ENCODE measurements at regions not wholly inside any gene's neighbourhood (a gene's known extent, or its start where the extent isn't known, plus 50 kb on each side); places are given as distances from the start of the nearest gene placed in this dataset.

DNA sequence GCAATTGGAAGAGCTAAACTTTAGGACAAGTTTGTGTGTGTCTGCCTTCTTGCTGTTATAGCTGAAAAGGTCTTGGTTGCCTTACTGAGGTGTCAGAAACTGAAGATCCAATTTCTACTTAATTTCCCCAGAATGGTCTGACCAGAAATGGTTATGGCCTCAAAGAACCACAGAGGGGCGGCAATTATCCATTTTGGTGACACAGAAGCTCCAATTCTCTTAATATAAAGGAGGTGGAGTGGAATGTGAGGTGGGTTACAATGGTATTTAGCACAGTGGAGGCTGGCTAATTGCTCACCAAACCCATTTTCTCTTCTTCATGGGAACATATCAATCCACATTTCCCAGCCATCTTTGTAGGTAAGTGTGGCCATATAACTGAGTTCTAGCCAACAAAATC is 1157.2 kb downstream of the OLFM4 start:
- no peak for TF ChIP-seq PATZ1 (CRISPR knock-in tag; IDR thresholded peaks at IDR 0.05; ENCODE audit: borderline replicate concordance)
- no peak for TF ChIP-seq CREB5 (CRISPR knock-in tag; IDR thresholded peaks at IDR 0.05; ENCODE audit: low read depth)
- TF ChIP-seq ISL1 (CRISPR knock-in tag; IDR thresholded peaks at IDR 0.05) = no peak
- TF ChIP-seq, protein P1, sequence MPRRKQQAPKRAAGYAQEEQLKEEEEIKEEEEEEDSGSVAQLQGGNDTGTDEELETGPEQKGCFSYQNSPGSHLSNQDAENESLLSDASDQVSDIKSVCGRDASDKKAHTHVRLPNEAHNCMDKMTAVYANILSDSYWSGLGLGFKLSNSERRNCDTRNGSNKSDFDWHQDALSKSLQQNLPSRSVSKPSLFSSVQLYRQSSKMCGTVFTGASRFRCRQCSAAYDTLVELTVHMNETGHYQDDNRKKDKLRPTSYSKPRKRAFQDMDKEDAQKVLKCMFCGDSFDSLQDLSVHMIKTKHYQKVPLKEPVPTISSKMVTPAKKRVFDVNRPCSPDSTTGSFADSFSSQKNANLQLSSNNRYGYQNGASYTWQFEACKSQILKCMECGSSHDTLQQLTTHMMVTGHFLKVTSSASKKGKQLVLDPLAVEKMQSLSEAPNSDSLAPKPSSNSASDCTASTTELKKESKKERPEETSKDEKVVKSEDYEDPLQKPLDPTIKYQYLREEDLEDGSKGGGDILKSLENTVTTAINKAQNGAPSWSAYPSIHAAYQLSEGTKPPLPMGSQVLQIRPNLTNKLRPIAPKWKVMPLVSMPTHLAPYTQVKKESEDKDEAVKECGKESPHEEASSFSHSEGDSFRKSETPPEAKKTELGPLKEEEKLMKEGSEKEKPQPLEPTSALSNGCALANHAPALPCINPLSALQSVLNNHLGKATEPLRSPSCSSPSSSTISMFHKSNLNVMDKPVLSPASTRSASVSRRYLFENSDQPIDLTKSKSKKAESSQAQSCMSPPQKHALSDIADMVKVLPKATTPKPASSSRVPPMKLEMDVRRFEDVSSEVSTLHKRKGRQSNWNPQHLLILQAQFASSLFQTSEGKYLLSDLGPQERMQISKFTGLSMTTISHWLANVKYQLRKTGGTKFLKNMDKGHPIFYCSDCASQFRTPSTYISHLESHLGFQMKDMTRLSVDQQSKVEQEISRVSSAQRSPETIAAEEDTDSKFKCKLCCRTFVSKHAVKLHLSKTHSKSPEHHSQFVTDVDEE (CRISPR knock-in tag; IDR thresholded peaks at IDR 0.05) = no peak
- no peak for TF ChIP-seq TOX (CRISPR knock-in tag; IDR thresholded peaks at IDR 0.05; ENCODE audit: borderline replicate concordance)
- no peak for TF ChIP-seq GLIS3 (CRISPR knock-in tag; IDR thresholded peaks at IDR 0.05)
- TF ChIP-seq ZFP30 (CRISPR knock-in tag; IDR thresholded peaks at IDR 0.05) = no peak
- ATAC-seq = no peak

- ATAC-seq = no peak
- TF ChIP-seq PPARA (CRISPR knock-in tag; IDR thresholded peaks at IDR 0.05; ENCODE audit: borderline replicate concordance) = no peak
- TF ChIP-seq, protein P2, sequence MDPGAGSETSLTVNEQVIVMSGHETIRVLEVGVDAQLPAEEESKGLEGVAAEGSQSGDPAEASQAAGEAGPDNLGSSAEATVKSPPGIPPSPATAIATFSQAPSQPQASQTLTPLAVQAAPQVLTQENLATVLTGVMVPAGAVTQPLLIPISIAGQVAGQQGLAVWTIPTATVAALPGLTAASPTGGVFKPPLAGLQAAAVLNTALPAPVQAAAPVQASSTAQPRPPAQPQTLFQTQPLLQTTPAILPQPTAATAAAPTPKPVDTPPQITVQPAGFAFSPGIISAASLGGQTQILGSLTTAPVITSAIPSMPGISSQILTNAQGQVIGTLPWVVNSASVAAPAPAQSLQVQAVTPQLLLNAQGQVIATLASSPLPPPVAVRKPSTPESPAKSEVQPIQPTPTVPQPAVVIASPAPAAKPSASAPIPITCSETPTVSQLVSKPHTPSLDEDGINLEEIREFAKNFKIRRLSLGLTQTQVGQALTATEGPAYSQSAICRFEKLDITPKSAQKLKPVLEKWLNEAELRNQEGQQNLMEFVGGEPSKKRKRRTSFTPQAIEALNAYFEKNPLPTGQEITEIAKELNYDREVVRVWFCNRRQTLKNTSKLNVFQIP (CRISPR knock-in tag; IDR thresholded peaks at IDR 0.05; ENCODE audit: borderline replicate concordance, low read depth) = no peak
- no peak for TF ChIP-seq ZNF8 (CRISPR knock-in tag; IDR thresholded peaks at IDR 0.05)
- no peak for TF ChIP-seq SNAI2 (CRISPR knock-in tag; IDR thresholded peaks at IDR 0.05)
- TF ChIP-seq GLIS3 (CRISPR knock-in tag; IDR thresholded peaks at IDR 0.05) = no peak
- TF ChIP-seq CREB5 (CRISPR knock-in tag; IDR thresholded peaks at IDR 0.05; ENCODE audit: low read depth) = no peak
- TF ChIP-seq, protein P1 (CRISPR knock-in tag; IDR thresholded peaks at IDR 0.05) = no peak
These were observed 1158.8 kb downstream of the OLFM4 start for GRCh38 chr13:54187461-54187860.

- TF ChIP-seq TCF4 (CRISPR knock-in tag; IDR thresholded peaks at IDR 0.05; ENCODE audit: borderline replicate concordance) (no peak), RARB (CRISPR knock-in tag; IDR thresholded peaks at IDR 0.05) (no peak), PPARA (CRISPR knock-in tag; IDR thresholded peaks at IDR 0.05; ENCODE audit: borderline replicate concordance) (no peak), ZNF565 (CRISPR knock-in tag; conservative IDR thresholded peaks at IDR 0.05; ENCODE audit: low read depth) (no peak), ESRRG (CRISPR knock-in tag; IDR thresholded peaks at IDR 0.05) (no peak), ZNF70 (CRISPR knock-in tag; IDR thresholded peaks at IDR 0.05) (no peak)
- TF ChIP-seq, protein P1 (CRISPR knock-in tag; IDR thresholded peaks at IDR 0.05) = no peak
- no peak for ATAC-seq
These were observed 1165.8 kb downstream of the OLFM4 start for GRCh38 chr13:54194233-54195024.
